GM19025 (cell line): ENCODE measurements at regions not wholly inside any gene's neighbourhood (a gene's known extent, or its start where the extent isn't known, plus 50 kb on each side); places are given as distances from the start of the nearest gene placed in this dataset.
"Not testable (repeated sequence)": the region's sequence is repeated elsewhere in the genome, so short reads cannot be mapped to it uniquely, and the experiment has no call there.

Experiments used
- ATAC-seq: cut with Tn5 transposase; IDR thresholded peaks from one replicate; pipeline ENCODE4 v1.9.1; 2021; ENCODE audit warnings: mild to moderate bottlenecking, low read depth, moderate library complexity; ENCODE audit not compliant: unreplicated experiment

- ATAC-seq, result no peak
These were observed 77.0 kb upstream of the SPOPL start for GRCh38 chr2:138424436-138425140.

- ATAC-seq, result not testable (repeated sequence)
These were observed 75.5 kb upstream of the SPOPL start for GRCh38 chr2:138426116-138426515.

- no peak for ATAC-seq
These were observed 72.7 kb upstream of the SPOPL start for GRCh38 chr2:138428710-138429440.

GRCh38 chr2:138430181-138430580 lies 71.4 kb upstream of the SPOPL start:
- ATAC-seq, result no peak

GRCh38 chr2:138432971-138433370 lies 68.6 kb upstream of the SPOPL start:
- ATAC-seq, result no peak

GRCh38 chr2:138433995-138434951 lies 67.3 kb upstream of the SPOPL start:
- ATAC-seq, result no peak

- ATAC-seq, result no peak
These were observed 65.9 kb upstream of the SPOPL start for GRCh38 chr2:138435701-138436100.

- ATAC-seq, result no peak
These were observed 61.8 kb upstream of the SPOPL start for GRCh38 chr2:138439733-138440132.

- ATAC-seq, result no peak
These were observed 60.8 kb upstream of the SPOPL start for GRCh38 chr2:138440759-138441158.

GRCh38 chr2:138441916-138442315 lies 59.7 kb upstream of the SPOPL start:
- ATAC-seq, result no peak

GRCh38 chr2:138444411-138444810 lies 57.2 kb upstream of the SPOPL start:
- ATAC-seq, result no peak

- no peak for ATAC-seq
These were observed 56.3 kb upstream of the SPOPL start for GRCh38 chr2:138445227-138445626.

GRCh38 chr2:138446043-138446442 lies 55.5 kb upstream of the SPOPL start:
- no peak for ATAC-seq

- ATAC-seq, result no peak
These were observed 53.5 kb upstream of the SPOPL start for GRCh38 chr2:138447889-138448570.
